ENCODE measurements at regions not wholly inside any gene's neighbourhood (a gene's known extent, or its start where the extent isn't known, plus 50 kb on each side); places are given as distances from the start of the nearest gene placed in this dataset.
A peak's percentile ranks its signal among the peaks of the same experiment; 100 is the strongest.

DNA sequence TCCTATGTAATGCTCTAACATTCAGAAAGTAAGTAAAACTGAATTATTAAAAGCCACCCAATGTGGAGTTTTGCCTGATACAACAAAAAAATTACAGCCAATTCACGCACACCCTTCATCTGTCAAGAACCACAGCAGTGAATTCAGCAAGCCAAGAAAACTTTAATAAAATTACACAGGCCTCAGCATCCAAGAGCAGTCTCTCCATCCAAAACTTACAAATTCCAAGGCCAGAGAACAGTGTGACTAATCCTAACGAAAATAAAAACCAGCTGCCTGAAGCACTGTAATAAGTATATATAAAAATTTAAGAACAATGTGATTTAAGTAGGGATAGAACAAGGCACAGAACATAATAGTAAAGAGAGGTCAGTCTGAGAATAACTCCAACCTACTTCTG lies 54.2 kb downstream of the SIX6 start:
- DNase-seq (ENCODE audit: insufficient read length, low spot score, missing footprints) = no peak
- no peaks in the 10 kb centered on the region for H3K79me2 ChIP-seq (ENCODE audit: insufficient read depth, low read length)

DNA sequence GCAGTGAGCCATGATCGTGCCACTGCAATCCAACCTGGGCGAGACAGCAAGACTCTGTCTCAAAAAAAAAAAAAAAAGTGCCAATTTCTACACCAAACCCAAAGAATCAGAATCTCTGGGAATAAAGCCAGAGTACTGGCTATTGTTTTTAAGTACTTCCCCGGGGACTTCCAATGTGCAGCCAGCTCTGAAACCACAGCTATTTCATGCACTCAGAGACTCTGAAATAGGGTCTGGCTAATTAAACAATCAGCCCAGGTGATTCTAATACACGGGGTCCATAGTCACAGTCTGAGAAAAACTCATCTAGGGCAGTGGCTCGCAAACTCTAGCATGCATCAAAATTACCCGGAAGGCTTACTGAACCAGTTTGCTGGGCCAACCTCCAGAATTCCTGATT lies 56.3 kb downstream of the SIX6 start:
- H3K4me2 ChIP-seq (ENCODE audit: insufficient read depth, low read length) = peak overlapping the region; percentile 35

More for the DNA sequence above, 54.2 kb downstream of the SIX6 start:
- Histone ChIP-seq H3K4me1 (ENCODE audit: insufficient read depth, low read length) (peaks cover 41% of the 10 kb centered on the region), H4K20me1 (ENCODE audit: insufficient read depth, low read length) (no peaks in the 10 kb centered on the region), H3K27ac (ENCODE audit: low read depth, low read length) (peak overlapping the region; percentile 2), H3K27me3 (ENCODE audit: insufficient read depth, low read length) (no peaks in the 10 kb centered on the region), H3K4me3 (ENCODE audit: insufficient read depth, low read length) (no peak overlapping the region), H3K36me3 (ENCODE audit: insufficient read depth, low read length) (no peaks in the 10 kb centered on the region), H2AFZ (ENCODE audit: low read length) (no peak overlapping the region), H3K4me2 (ENCODE audit: insufficient read depth, low read length) (peak overlapping the region; percentile 40), H3K9me3 (ENCODE audit: low read depth, low read length) (no peaks in the 10 kb centered on the region)
- TF ChIP-seq, protein P1, sequence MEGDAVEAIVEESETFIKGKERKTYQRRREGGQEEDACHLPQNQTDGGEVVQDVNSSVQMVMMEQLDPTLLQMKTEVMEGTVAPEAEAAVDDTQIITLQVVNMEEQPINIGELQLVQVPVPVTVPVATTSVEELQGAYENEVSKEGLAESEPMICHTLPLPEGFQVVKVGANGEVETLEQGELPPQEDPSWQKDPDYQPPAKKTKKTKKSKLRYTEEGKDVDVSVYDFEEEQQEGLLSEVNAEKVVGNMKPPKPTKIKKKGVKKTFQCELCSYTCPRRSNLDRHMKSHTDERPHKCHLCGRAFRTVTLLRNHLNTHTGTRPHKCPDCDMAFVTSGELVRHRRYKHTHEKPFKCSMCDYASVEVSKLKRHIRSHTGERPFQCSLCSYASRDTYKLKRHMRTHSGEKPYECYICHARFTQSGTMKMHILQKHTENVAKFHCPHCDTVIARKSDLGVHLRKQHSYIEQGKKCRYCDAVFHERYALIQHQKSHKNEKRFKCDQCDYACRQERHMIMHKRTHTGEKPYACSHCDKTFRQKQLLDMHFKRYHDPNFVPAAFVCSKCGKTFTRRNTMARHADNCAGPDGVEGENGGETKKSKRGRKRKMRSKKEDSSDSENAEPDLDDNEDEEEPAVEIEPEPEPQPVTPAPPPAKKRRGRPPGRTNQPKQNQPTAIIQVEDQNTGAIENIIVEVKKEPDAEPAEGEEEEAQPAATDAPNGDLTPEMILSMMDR (IDR thresholded peaks at IDR 0.05; ENCODE audit: extremely low read depth, low read depth, low read length) = no peak

DNA sequence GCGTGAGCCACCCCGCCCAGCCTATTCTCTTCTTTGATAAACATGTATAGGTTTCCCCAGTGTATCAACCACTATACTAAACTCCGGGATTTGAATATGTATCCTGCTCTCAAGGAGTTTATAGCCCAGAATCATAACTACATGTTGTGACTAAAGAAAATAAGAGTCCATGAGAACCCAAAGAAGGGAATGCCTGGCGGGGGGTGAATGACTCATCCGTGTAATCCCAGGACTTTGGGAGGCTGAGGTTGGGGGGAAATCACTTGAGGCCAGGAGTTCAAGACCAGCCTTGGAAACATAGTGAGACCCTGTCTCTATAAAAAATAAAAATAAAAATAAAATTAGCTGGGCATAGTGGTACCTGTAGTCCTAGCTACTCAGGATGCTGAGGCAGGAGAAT lies 57.2 kb downstream of the SIX6 start:
- Histone ChIP-seq H3K4me3 (ENCODE audit: insufficient read depth, low read length) (no peak overlapping the region), H3K36me3 (ENCODE audit: insufficient read depth, low read length) (no peaks in the 10 kb centered on the region), H3K4me1 (ENCODE audit: insufficient read depth, low read length) (peaks cover 41% of the 10 kb centered on the region), H3K4me2 (ENCODE audit: insufficient read depth, low read length) (no peak overlapping the region), H3K27me3 (ENCODE audit: insufficient read depth, low read length) (no peaks in the 10 kb centered on the region), H3K9me3 (ENCODE audit: low read depth, low read length) (no peaks in the 10 kb centered on the region), H4K20me1 (ENCODE audit: insufficient read depth, low read length) (no peaks in the 10 kb centered on the region), H3K27ac (ENCODE audit: low read depth, low read length) (no peak overlapping the region), H3K79me2 (ENCODE audit: insufficient read depth, low read length) (no peaks in the 10 kb centered on the region), H2AFZ (ENCODE audit: low read length) (no peak overlapping the region)
- TF ChIP-seq, protein P1 (IDR thresholded peaks at IDR 0.05; ENCODE audit: extremely low read depth, low read depth, low read length) = no peak
- DNase-seq (ENCODE audit: insufficient read length, low spot score, missing footprints) = no peak

More for the DNA sequence above, 56.3 kb downstream of the SIX6 start:
- Histone ChIP-seq H4K20me1 (ENCODE audit: insufficient read depth, low read length) (no peaks in the 10 kb centered on the region), H3K9me3 (ENCODE audit: low read depth, low read length) (no peaks in the 10 kb centered on the region), H3K4me1 (ENCODE audit: insufficient read depth, low read length) (peaks cover 41% of the 10 kb centered on the region), H3K4me3 (ENCODE audit: insufficient read depth, low read length) (peak overlapping the region; percentile 0), H3K27me3 (ENCODE audit: insufficient read depth, low read length) (no peaks in the 10 kb centered on the region), H3K79me2 (ENCODE audit: insufficient read depth, low read length) (no peaks in the 10 kb centered on the region), H3K36me3 (ENCODE audit: insufficient read depth, low read length) (no peaks in the 10 kb centered on the region), H2AFZ (ENCODE audit: low read length) (no peak overlapping the region), H3K27ac (ENCODE audit: low read depth, low read length) (no peak overlapping the region)
- DNase-seq (ENCODE audit: insufficient read length, low spot score, missing footprints) = no peak
- TF ChIP-seq, protein P1 (IDR thresholded peaks at IDR 0.05; ENCODE audit: extremely low read depth, low read depth, low read length) = no peak

DNA sequence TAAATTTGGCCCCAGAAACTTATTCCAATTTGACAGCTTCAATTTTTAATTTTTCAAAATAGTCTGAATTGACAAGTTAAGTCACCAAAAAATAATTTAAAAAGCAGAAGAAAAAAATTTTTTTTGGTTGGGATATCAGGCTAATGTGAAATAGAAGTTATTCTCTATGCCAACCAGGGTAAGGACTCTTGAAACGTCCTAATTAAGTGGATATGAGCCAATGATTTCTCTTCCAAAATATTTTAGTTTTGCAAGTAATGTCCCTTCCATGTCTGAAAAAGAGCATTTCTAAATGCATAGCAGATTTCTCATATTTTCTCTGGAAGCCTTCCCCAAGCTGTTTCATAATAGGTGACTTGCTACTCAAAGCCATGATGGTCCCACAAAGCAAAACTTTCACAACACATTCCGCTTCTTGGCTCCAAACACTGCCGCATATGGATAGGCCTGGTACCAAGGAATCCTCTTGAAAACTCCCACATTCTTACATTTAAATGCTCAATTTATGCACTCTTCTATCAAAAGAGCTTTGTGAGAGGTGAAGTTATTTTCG lies 65.1 kb downstream of the SIX6 start:
- H3K36me3 ChIP-seq (ENCODE audit: insufficient read depth, low read length) = no peaks in the 10 kb centered on the region
- no peak overlapping the region for H3K4me3 ChIP-seq (ENCODE audit: insufficient read depth, low read length)
- no peaks in the 10 kb centered on the region for H4K20me1 ChIP-seq (ENCODE audit: insufficient read depth, low read length)
- peaks cover 27% of the 10 kb centered on the region for H3K4me1 ChIP-seq (ENCODE audit: insufficient read depth, low read length)
- H2AFZ ChIP-seq (ENCODE audit: low read length) = no peak overlapping the region
- no peaks in the 10 kb centered on the region for H3K27me3 ChIP-seq (ENCODE audit: insufficient read depth, low read length)
- no peaks in the 10 kb centered on the region for H3K79me2 ChIP-seq (ENCODE audit: insufficient read depth, low read length)
- peak overlapping the region; percentile 3 for H3K4me2 ChIP-seq (ENCODE audit: insufficient read depth, low read length)
- H3K27ac ChIP-seq (ENCODE audit: low read depth, low read length) = no peak overlapping the region
- no peaks in the 10 kb centered on the region for H3K9me3 ChIP-seq (ENCODE audit: low read depth, low read length)
- TF ChIP-seq, protein P1 (IDR thresholded peaks at IDR 0.05; ENCODE audit: extremely low read depth, low read depth, low read length) = no peak
- peak; percentile 80 for DNase-seq (ENCODE audit: insufficient read length, low spot score, missing footprints)
